ENCODE measurements at regions not wholly inside any gene's neighbourhood (a gene's known extent, or its start where the extent isn't known, plus 50 kb on each side); places are given as distances from the start of the nearest gene placed in this dataset.

DNA sequence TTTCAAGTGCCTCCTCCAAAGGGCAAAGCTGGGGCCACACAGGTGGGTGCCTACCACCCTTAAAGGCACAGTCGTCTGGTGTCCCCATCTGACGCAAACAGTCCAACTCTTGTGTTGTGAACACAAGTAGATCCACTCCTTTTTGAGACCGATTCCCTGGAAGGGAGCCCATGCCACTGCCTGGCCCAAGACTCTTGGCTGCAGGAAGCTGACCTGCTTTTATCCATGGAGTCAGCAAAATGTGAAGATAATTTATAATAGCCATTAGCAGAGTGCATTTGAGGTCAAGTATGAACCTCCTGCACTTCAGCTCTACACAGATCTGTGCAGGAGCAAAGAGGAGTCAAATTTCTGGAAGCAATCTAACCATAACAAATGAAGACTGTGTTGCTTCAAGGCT is 68.5 kb downstream of the ADM start:
- DNase-seq (no peak), ATAC-seq (ENCODE audit: poor library complexity) (no peak)
- Mint-ChIP-seq H3K4me1 (ENCODE audit: low read depth) (no peaks in the 10 kb centered on the region), H3K9me3 (no peaks in the 10 kb centered on the region), H3K4me3 (no peak overlapping the region), H3K27ac (no peak overlapping the region), H3K27me3 (peaks cover 17% of the 10 kb centered on the region), H3K36me3 (ENCODE audit: low read depth) (no peaks in the 10 kb centered on the region)
- POLR2A ChIA-PET, result no interaction called here
- no peaks in the 10 kb centered on the region for H3K4me1 ChIP-seq (ENCODE audit: insufficient read depth, low read length)
- TF ChIP-seq, protein P1, sequence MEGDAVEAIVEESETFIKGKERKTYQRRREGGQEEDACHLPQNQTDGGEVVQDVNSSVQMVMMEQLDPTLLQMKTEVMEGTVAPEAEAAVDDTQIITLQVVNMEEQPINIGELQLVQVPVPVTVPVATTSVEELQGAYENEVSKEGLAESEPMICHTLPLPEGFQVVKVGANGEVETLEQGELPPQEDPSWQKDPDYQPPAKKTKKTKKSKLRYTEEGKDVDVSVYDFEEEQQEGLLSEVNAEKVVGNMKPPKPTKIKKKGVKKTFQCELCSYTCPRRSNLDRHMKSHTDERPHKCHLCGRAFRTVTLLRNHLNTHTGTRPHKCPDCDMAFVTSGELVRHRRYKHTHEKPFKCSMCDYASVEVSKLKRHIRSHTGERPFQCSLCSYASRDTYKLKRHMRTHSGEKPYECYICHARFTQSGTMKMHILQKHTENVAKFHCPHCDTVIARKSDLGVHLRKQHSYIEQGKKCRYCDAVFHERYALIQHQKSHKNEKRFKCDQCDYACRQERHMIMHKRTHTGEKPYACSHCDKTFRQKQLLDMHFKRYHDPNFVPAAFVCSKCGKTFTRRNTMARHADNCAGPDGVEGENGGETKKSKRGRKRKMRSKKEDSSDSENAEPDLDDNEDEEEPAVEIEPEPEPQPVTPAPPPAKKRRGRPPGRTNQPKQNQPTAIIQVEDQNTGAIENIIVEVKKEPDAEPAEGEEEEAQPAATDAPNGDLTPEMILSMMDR (IDR thresholded peaks at IDR 0.05), result no peak
- intact Hi-C loops (cut with DNase I, micrococcal nuclease), result no loop called here
- no peaks in the 10 kb centered on the region for H3K36me3 ChIP-seq (ENCODE audit: insufficient read depth, low read length)
- H3K4me3 ChIP-seq (ENCODE audit: low read length), result no peak overlapping the region
- H3K9me3 ChIP-seq (ENCODE audit: control insufficient read depth in 1 of 2, insufficient read depth in 1 of 2, low read length in 2 of 2), result no peaks in the 10 kb centered on the region
- no peak overlapping the region for H3K27ac ChIP-seq (ENCODE audit: low read depth in 1 of 2, low read length in 2 of 2)
- CTCF ChIA-PET, result no interaction called here
- peaks cover 5% of the 10 kb centered on the region in 2 experiments for H3K27me3 ChIP-seq (ENCODE audit: control insufficient read depth in 1 of 2, insufficient read depth in 2 of 2, low read length in 2 of 2)

DNA sequence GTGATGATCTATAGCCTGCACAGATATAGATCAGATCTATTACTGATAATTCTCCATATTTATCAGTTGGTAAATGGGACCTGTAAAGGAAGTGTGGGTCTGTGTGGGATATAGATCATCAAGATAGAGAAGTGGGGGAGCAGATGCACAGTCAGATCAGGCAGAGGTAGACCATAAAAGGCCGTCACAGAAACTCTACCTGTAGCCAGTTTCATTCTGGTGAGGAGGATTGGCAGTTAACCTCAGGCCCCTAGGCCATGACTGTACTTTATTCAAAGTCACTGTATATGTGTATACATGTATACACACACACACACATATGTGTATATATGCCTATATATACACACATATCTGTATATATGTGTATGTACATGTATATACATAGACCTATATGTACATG is 69.1 kb downstream of the ADM start:
- H3K27me3 Mint-ChIP-seq, result peaks cover 13% of the 10 kb centered on the region
- H3K27ac Mint-ChIP-seq, result no peak overlapping the region
- CTCF ChIA-PET, result no interaction called here
- Histone ChIP-seq H3K36me3 (ENCODE audit: insufficient read depth, low read length) (no peaks in the 10 kb centered on the region), H3K9me3 (ENCODE audit: control insufficient read depth in 1 of 2, insufficient read depth in 1 of 2, low read length in 2 of 2) (no peaks in the 10 kb centered on the region), H3K27ac (ENCODE audit: low read depth in 1 of 2, low read length in 2 of 2) (no peak overlapping the region), H3K4me3 (ENCODE audit: low read length) (no peak overlapping the region), H3K4me1 (ENCODE audit: insufficient read depth, low read length) (no peaks in the 10 kb centered on the region), H3K27me3 (ENCODE audit: control insufficient read depth in 1 of 2, insufficient read depth in 2 of 2, low read length in 2 of 2) (peaks cover 5 to 10% of the 10 kb centered on the region in 2 experiments)
- TF ChIP-seq, protein P1 (IDR thresholded peaks at IDR 0.05), result no peak
- intact Hi-C loops (cut with DNase I, micrococcal nuclease), result no loop called here
- no peaks in the 10 kb centered on the region for H3K36me3 Mint-ChIP-seq (ENCODE audit: low read depth)
- H3K9me3 Mint-ChIP-seq, result no peaks in the 10 kb centered on the region
- ATAC-seq (ENCODE audit: poor library complexity) (no peak), DNase-seq (no peak)
- H3K4me3 Mint-ChIP-seq, result no peak overlapping the region
- POLR2A ChIA-PET, result no interaction called here
- no peaks in the 10 kb centered on the region for H3K4me1 Mint-ChIP-seq (ENCODE audit: low read depth)

DNA sequence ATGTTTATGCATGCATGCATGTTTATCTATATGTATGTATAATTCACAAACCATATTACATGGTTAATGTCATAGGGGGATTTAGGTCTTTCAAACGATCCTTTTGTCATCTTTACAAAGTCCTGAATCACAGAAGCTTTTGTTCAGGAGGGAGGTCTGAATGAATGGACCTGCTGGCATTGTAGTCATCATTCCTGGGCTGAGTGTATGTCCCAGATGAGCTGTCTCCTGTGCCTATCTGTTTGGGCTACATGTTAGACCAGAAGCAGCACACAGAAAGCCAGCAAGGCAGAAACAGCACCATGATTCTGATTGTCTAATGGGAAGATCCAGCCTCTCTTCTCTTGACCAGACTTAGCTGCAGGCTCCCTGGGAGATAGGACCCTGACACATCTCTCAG is 69.5 kb downstream of the ADM start:
- H3K4me1 ChIP-seq (ENCODE audit: insufficient read depth, low read length), result no peaks in the 10 kb centered on the region
- intact Hi-C loops (cut with DNase I, micrococcal nuclease), result no loop called here
- no peak overlapping the region for H3K4me3 ChIP-seq (ENCODE audit: low read length)
- Mint-ChIP-seq H3K4me1 (ENCODE audit: low read depth) (no peaks in the 10 kb centered on the region), H3K4me3 (no peak overlapping the region), H3K27me3 (peaks cover 12% of the 10 kb centered on the region), H3K27ac (no peak overlapping the region), H3K9me3 (no peaks in the 10 kb centered on the region), H3K36me3 (ENCODE audit: low read depth) (no peaks in the 10 kb centered on the region)
- CTCF ChIA-PET, result no interaction called here
- ATAC-seq (ENCODE audit: poor library complexity), result no peak
- DNase-seq, result no peak
- TF ChIP-seq, protein P1 (IDR thresholded peaks at IDR 0.05), result no peak
- no peak overlapping the region for H3K27ac ChIP-seq (ENCODE audit: low read depth in 1 of 2, low read length in 2 of 2)
- peaks cover 5 to 12% of the 10 kb centered on the region in 2 experiments for H3K27me3 ChIP-seq (ENCODE audit: control insufficient read depth in 1 of 2, insufficient read depth in 2 of 2, low read length in 2 of 2)
- no peaks in the 10 kb centered on the region for H3K36me3 ChIP-seq (ENCODE audit: insufficient read depth, low read length)
- POLR2A ChIA-PET, result no interaction called here
- no peaks in the 10 kb centered on the region for H3K9me3 ChIP-seq (ENCODE audit: control insufficient read depth in 1 of 2, insufficient read depth in 1 of 2, low read length in 2 of 2)

All from CD4-positive, alpha-beta T cell (primary cell).